HUDEP-2 (cell line): ENCODE measurements at regions not wholly inside any gene's neighbourhood (a gene's known extent, or its start where the extent isn't known, plus 50 kb on each side); places are given as distances from the start of the nearest gene placed in this dataset.

Source experiments
- DNase-seq, 76 experiments: peaks; one replicate each; lab custom pipeline; 2025; ENCODE audit not compliant: unreplicated experiment in 76 of 76; lab: John Stamatoyannopoulos, UW

DNA sequence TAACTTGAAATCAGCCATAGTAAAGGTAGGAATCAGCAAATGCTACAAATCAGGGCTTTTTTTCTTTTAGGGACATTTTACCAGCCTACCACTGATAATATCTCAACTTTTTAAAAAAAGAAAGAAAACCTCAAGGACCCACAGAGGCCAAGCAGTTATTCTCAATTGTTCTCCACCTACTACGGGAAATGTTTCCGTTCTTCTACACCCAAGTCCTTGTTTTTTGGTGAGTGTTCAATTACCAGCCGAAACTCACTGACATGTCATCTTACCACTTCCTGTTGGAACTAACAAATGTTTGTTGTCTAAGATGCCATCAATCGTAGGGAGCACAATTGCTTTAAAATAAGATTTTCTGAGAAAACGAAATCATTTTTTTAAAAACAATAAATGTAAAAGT is 50.2 kb upstream of the CDK1 start:
- DNase-seq, result no peak

GRCh38 chr10:60726257-60726656 is 52.0 kb upstream of the CDK1 start:
- no peak for DNase-seq

- no peak for DNase-seq
Observed at GRCh38 chr10:60722623-60723022, 55.7 kb upstream of the CDK1 start.

DNA sequence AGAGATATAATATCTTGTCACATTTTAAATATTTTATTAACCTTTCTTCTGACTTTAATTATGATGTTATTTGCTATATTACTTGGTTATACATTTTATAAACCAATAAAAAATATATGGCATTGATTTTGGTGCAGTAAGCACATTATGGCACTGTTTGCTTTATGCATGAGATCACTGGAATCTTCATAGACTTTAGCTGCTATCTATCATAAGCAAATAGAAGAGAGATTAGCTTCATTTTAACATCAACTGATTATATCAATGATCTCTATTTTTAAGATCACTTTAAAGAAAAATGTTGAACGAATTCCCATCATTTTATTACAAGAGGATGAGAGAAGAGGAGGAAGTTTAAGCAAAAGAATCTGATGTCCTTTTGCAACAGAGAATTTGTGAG is 58.6 kb upstream of the CDK1 start:
- no peak for DNase-seq

GRCh38 chr10:60718886-60719285 is 59.4 kb upstream of the CDK1 start:
- DNase-seq, result no peak

DNA sequence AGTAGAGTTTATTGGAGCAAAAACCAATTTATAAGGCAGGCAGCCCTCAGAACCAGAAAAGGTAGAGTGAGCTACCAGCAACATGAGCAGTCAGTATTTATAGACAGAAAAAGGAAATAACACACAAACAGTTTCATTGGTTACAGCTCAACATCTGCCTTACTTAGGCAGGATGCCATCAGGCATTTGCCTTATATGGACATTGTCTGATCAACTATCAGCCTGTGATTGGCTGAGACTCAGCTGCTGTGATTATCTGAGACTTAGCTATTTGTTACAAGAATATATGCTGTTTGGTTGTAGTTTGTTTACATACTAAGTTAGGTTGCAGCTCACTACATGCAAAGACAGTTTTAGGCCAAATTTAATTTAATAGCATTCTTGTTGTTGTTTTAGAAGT is 60.4 kb upstream of the CDK1 start:
- no peak for DNase-seq

- DNase-seq, result no peak
Observed at GRCh38 chr10:60714233-60714632, 64.0 kb upstream of the CDK1 start.

DNA sequence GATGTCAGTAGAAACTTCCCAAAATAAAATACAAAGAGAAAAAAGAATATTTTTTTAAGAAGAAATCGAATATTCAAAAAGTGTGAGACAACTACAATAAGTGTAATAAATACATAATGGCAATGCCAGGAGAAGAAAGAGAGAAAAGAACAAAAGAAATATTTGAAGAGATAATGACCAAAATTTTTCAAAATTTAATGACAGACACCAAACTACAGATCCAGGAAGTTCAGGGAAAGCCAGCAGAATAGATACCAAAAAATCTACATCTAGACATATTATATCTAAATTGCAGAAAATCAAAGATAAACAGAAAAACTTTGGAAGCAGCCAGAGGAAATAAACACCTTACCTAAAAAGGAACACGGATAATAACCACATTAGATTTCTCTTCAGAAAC is 66.8 kb upstream of the CDK1 start:
- no peak for DNase-seq

DNA sequence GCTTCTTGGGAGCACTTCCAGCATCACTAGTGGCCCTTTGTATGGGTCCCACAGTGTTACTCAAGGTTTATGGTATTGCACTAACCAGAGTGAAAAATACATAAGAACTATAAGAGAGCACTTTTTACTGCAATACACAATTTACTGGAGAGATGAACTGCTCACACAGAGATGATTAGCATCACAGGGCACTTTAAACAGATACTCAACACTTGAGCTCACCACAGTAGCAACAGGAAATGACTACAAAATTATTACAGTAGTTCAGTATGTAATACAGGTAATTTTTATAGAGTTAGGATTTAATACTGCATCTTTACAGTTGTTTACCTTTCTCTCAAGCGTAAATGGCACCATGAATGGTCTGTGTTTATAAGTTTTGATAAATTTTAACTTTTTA is 68.2 kb upstream of the CDK1 start:
- DNase-seq, result no peak

GRCh38 chr10:60708666-60709065 is 69.6 kb upstream of the CDK1 start:
- DNase-seq, result no peak

- DNase-seq, result no peak
Observed at GRCh38 chr10:60707841-60708240, 70.4 kb upstream of the CDK1 start.

DNA sequence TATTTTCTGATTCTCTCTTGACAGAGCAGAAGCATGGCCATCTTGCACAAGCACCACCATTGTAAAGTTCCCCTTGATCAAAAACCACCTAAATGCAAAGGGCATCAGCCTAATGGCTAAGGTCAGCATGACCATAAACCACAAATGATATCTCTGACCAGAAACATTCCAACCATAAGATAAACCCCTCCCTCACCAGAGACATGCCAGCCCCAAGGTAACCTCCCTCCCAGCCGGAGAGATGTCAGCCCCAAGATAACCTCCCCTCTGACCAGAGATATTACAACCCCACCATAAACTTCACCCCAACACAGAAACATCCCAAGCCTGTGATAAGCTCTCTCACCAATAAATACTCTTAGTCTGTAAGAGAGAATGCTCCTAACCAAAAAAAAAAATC is 72.1 kb upstream of the CDK1 start:
- DNase-seq, result peak in 2 of 76 experiments; percentile 7 to 12

GRCh38 chr10:60705376-60705775 is 72.9 kb upstream of the CDK1 start:
- DNase-seq, result no peak

DNA sequence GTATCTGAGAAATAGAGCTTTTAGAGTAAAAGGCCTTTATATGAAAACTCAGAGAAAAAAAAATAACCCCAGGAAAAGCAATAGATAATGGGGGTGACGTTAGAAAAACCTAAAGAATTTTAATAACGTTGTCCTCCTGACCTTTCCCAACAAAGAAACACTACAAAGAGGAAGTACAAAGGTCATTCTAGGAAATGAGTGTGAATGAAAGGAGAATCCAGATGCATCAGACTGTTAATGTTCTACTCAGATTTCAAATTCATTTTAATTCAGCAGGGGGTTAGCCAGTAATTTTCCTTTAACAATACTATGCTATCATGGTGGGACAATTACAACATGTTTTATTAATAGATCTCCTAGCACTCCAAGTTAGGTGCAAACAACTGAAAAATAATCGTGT is 73.8 kb upstream of the CDK1 start:
- no peak for DNase-seq

- DNase-seq, result no peak
Observed at GRCh38 chr10:60703266-60704041, 74.8 kb upstream of the CDK1 start.

- no peak for DNase-seq
Observed at GRCh38 chr10:60687679-60688078, 90.6 kb upstream of the CDK1 start.

- DNase-seq, result no peak
Observed at GRCh38 chr10:60684091-60684490, 94.2 kb upstream of the CDK1 start.

- DNase-seq, result no peak
Observed at GRCh38 chr10:60681103-60681502, 97.2 kb upstream of the CDK1 start.

- DNase-seq, result no peak
Observed at GRCh38 chr10:60679388-60679990, 98.8 kb upstream of the CDK1 start.

DNA sequence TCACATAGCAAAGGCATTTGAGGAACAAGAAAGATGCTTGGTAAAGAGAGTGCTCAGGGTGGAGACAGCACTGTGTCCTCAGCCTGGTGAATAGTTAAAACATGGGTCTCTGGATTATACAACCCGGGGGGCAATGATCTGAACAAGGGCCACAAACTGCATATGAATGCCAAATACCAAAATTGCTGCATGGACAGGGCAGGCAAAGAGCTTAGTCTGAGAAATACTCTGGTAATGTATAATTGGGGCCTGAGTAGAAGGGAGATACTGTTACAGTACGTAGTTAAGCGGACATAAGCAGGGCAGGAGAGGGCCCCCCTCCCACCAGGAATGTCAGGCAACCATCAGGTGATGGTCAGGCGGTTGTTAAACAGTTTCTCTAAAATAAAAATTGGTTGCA is 99.3 kb upstream of the CDK1 start:
- DNase-seq, result no peak

- DNase-seq, result no peak
Observed at GRCh38 chr10:60677531-60678129, 100.6 kb upstream of the CDK1 start.

DNA sequence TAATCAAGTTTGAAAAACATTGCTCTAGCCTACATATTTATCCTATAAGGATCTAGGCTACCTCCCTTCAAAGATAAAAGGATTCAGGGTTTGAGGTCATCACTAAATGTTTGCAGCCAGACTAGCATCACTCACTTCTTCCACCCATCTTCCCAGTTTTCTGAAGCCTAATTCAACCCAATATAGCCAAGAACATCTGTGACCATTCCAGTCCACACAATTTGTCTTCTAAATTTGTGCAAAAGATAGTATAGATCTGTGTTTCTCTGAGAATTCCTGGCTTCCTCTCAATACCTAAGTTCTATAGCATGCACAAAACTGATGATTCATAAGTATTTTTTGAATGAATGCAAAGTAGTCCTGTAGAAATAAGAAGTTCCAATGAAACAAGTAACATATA is 103.0 kb upstream of the CDK1 start:
- no peak for DNase-seq
